Osteoblast (primary cell): ENCODE measurements at regions not wholly inside any gene's neighbourhood (a gene's known extent, or its start where the extent isn't known, plus 50 kb on each side); places are given as distances from the start of the nearest gene placed in this dataset.

Experiments
- DNase-seq: peaks from one replicate; pipeline ENCODE4 v3.0.0; 2011; ENCODE audit warnings: low spot score, mixed read lengths; ENCODE audit not compliant: insufficient read length; ENCODE audit errors: missing footprints
- H2AFZ ChIP-seq: 2 replicates; pipeline ENCODE4 v1.6.0; 2011; ENCODE audit warnings: mild to moderate bottlenecking, low read length
- H3K27ac ChIP-seq: 2 replicates; pipeline ENCODE4 v1.5.1; 2011; ENCODE audit warnings: mild to moderate bottlenecking, low read depth, low read length, moderate library complexity
- H3K27me3 ChIP-seq: 2 replicates; pipeline ENCODE4 v1.6.0; 2012; ENCODE audit warnings: mild to moderate bottlenecking, control low read depth, inconsistent platforms, low read length, moderate library complexity; ENCODE audit not compliant: insufficient read depth
- H3K36me3 ChIP-seq: 2 replicates; pipeline ENCODE4 v1.5.1; 2011; ENCODE audit warnings: mild to moderate bottlenecking, low read length, control low read depth, moderate library complexity; ENCODE audit not compliant: insufficient read depth
- H3K4me1 ChIP-seq: 2 replicates; pipeline ENCODE4 v1.5.1; 2011; ENCODE audit warnings: mild to moderate bottlenecking, low read length, control low read depth, moderate library complexity; ENCODE audit not compliant: insufficient read depth
- H3K4me2 ChIP-seq: 2 replicates; pipeline ENCODE4 v1.6.0; 2011; ENCODE audit warnings: mild to moderate bottlenecking, low read length; ENCODE audit not compliant: insufficient read depth
- H3K4me3 ChIP-seq: fragments of 200-600 bp; sonication (generic); 3 replicates; pipeline ENCODE4 v1.5.1; 2012; ENCODE audit warnings: mild to moderate bottlenecking, low read length, inconsistent platforms; ENCODE audit not compliant: insufficient read depth
- H3K79me2 ChIP-seq: 2 replicates; pipeline ENCODE4 v1.6.0; 2012; ENCODE audit warnings: mild to moderate bottlenecking, low read length, control low read depth, inconsistent platforms; ENCODE audit not compliant: insufficient read depth
- H3K9me3 ChIP-seq: 2 replicates; pipeline ENCODE4 v1.5.1; 2011; ENCODE audit warnings: low read depth, low read length, control low read depth
- H4K20me1 ChIP-seq: 2 replicates; pipeline ENCODE4 v1.6.0; 2012; ENCODE audit warnings: mild to moderate bottlenecking, low read length, control low read depth; ENCODE audit not compliant: insufficient read depth
- TF ChIP-seq, protein P1 (sequence below): IDR thresholded peaks from 2 replicates; pipeline ENCODE4 v1.5.1; 2011; ENCODE audit warnings: mild to moderate bottlenecking, low read depth, low read length, moderate library complexity; ENCODE audit errors: extremely low read depth

DNA sequence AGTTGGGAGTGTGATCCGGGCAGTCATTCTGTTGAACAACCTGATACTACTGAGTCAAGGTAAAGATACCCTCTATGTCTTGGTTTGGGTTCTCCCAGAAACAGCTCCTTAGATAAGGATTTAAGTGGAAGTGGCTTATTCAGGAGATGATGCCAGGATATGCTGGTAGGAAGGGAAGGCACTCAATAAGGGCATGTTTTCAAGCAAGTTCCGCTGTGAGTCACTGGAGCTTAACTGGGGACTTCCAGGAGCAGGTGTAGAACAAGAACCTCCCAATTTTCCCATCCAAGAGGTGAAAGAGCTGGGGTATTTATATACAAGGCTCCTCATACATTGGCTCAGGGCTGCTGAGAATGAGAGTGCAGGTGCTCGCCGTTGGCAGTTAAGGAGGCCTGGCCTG, 218.6 kb downstream of the AKAP7 start:
- Histone ChIP-seq H3K27me3 (peaks cover 4% of the 10 kb centered on the region), H3K4me3 (no peak overlapping the region), H3K36me3 (no peaks in the 10 kb centered on the region), H3K4me2 (no peak overlapping the region), H2AFZ (no peak overlapping the region), H3K4me1 (no peaks in the 10 kb centered on the region), H4K20me1 (no peaks in the 10 kb centered on the region), H3K27ac (no peak overlapping the region), H3K9me3 (no peaks in the 10 kb centered on the region), H3K79me2 (no peaks in the 10 kb centered on the region)
- TF ChIP-seq, protein P1, sequence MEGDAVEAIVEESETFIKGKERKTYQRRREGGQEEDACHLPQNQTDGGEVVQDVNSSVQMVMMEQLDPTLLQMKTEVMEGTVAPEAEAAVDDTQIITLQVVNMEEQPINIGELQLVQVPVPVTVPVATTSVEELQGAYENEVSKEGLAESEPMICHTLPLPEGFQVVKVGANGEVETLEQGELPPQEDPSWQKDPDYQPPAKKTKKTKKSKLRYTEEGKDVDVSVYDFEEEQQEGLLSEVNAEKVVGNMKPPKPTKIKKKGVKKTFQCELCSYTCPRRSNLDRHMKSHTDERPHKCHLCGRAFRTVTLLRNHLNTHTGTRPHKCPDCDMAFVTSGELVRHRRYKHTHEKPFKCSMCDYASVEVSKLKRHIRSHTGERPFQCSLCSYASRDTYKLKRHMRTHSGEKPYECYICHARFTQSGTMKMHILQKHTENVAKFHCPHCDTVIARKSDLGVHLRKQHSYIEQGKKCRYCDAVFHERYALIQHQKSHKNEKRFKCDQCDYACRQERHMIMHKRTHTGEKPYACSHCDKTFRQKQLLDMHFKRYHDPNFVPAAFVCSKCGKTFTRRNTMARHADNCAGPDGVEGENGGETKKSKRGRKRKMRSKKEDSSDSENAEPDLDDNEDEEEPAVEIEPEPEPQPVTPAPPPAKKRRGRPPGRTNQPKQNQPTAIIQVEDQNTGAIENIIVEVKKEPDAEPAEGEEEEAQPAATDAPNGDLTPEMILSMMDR, result no peak
- no peak for DNase-seq

DNA sequence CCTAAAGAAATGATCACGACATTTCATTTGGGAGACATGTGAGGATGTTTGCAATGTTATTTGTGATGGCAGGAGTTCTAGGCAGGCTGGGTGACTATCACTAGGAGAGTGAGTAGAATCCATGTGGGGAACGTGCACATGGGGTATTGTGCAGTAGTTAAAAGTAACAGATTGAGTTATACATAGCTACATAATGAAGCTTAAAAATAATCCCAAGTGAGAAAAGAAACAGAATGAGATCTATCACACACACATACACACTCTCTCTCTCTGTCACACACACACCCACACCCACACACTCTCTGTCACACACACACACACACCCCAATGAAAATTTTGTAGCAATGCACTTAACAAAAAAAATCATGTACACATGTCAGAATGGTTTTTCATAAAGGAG, 218.7 kb upstream of the ARG1 start:
- Histone ChIP-seq H3K9me3 (no peaks in the 10 kb centered on the region), H3K27me3 (peaks cover 4% of the 10 kb centered on the region), H2AFZ (no peak overlapping the region)

DNA sequence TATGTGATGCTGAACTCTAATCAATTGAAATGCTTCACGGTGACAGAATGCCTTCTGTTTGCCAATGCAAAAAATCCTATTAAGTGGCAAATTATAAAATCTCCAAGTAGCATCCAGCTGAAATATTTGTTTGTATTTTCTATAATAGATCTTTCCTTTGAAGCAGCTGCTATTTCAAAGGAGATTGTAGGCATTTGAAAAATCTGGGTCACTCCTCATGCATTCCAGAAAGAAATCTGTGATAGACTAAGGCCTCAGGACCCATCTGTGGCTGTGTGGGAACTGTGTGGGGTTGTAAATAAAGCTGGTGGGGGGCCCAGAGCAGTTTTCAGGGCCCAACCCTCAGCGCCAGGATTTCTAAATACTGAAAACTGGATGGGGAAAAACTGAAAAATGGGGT, 216.9 kb upstream of the ARG1 start:
- H3K27me3 ChIP-seq, result peaks cover 4% of the 10 kb centered on the region
- no peak for DNase-seq

More for the DNA sequence above, 218.7 kb upstream of the ARG1 start:
- Histone ChIP-seq H3K4me2 (no peak overlapping the region), H3K4me1 (no peaks in the 10 kb centered on the region), H3K79me2 (no peaks in the 10 kb centered on the region), H3K27ac (no peak overlapping the region), H3K4me3 (no peak overlapping the region), H3K36me3 (no peaks in the 10 kb centered on the region), H4K20me1 (no peaks in the 10 kb centered on the region)
- TF ChIP-seq, protein P1, result no peak
- no peak for DNase-seq

DNA sequence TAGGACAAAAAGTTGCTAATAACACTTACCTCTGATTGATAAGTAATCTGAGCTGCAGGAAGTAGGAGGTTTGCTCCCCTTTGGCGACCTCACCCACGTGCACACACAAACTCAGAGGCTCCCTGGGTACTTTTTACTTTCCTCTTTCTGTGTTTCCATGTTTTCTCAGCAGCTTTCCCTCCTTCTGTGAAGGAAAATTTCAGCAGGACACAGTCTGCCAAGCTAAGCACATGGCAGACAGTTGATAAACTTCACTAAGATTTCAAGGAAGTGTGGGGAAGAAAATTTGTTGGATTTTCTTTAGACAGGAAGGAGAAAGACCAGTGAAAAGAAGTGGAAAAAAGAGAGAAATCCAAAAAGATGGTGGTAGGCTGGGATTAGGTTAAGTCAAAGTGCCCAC, 215.5 kb upstream of the ARG1 start:
- no peaks in the 10 kb centered on the region for H3K9me3 ChIP-seq
- no peak overlapping the region for H3K27ac ChIP-seq
- H2AFZ ChIP-seq, result no peak overlapping the region
- H4K20me1 ChIP-seq, result no peaks in the 10 kb centered on the region
- no peak overlapping the region for H3K4me2 ChIP-seq
- peaks cover 4% of the 10 kb centered on the region for H3K27me3 ChIP-seq
- H3K79me2 ChIP-seq, result no peaks in the 10 kb centered on the region
- TF ChIP-seq, protein P1, result no peak
- H3K4me1 ChIP-seq, result no peaks in the 10 kb centered on the region
- H3K36me3 ChIP-seq, result no peaks in the 10 kb centered on the region
- no peak for DNase-seq
- H3K4me3 ChIP-seq, result no peak overlapping the region

More for the DNA sequence above, 216.9 kb upstream of the ARG1 start:
- Histone ChIP-seq H3K27ac (no peak overlapping the region), H3K9me3 (no peaks in the 10 kb centered on the region), H3K4me1 (no peaks in the 10 kb centered on the region), H4K20me1 (no peaks in the 10 kb centered on the region), H3K4me3 (no peak overlapping the region), H3K4me2 (no peak overlapping the region), H3K79me2 (no peaks in the 10 kb centered on the region), H2AFZ (no peak overlapping the region), H3K36me3 (no peaks in the 10 kb centered on the region)
- TF ChIP-seq, protein P1, result no peak
